ENCODE measurements at regions not wholly inside any gene's neighbourhood (a gene's known extent, or its start where the extent isn't known, plus 50 kb on each side); places are given as distances from the start of the nearest gene placed in this dataset.
"Not testable (repeated sequence)": the region's sequence is repeated elsewhere in the genome, so short reads cannot be mapped to it uniquely, and the experiment has no call there.

DNA sequence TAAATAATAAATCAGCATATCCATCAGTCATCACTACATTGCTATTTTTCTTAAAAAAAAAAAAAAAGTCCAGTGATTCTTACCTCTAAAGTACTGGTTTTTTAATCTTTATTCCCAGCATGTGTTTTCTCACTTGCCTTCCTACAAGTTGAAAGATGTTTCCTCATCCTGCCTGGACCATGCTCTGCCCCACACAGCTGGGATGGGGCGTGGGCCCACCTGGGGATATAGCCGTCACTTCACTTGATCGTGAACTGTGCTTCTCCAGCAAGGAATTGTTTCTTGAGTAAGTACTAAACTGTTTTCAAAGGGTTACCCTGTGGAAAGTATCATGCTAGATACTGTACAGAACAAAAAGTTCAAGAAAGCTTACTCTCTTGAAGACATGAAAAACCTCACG, 212.6 kb upstream of the HTR1E start:
- no peak for DNase-seq (ENCODE audit: low spot score)

DNA sequence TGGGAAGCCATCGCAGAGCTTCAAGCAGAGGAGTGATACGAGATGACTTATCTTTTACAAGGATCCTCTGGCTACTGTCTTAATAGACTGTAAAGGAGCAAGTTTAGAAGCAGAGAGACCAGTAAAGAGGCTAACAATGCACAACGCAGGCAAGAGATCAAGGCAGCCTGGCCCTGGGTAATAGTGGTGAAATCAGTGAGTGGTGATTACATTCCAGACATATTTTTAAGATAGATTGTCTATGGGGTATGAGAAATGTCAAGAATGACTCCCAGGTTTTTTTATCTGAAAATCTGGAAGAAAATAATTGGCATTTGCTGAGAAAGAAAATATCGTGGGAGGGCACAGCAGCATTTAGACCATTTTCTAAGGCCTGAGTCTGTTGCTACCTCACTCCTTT, 213.6 kb upstream of the HTR1E start:
- H3K36me3 Mint-ChIP-seq (ENCODE audit: low read depth): no peaks in the 10 kb centered on the region
- no peak overlapping the region for H3K27ac Mint-ChIP-seq
- H3K9me3 Mint-ChIP-seq: no peaks in the 10 kb centered on the region
- intact Hi-C loops (cut with micrococcal nuclease): no loop called here
- no peak for DNase-seq (ENCODE audit: low spot score)
- no peaks in the 10 kb centered on the region for H3K4me1 Mint-ChIP-seq (ENCODE audit: low read depth)
- H3K4me3 Mint-ChIP-seq: no peak overlapping the region
- no peaks in the 10 kb centered on the region for H3K27me3 Mint-ChIP-seq (ENCODE audit: insufficient read depth)

More for the DNA sequence above, 212.6 kb upstream of the HTR1E start:
- H3K4me1 Mint-ChIP-seq (ENCODE audit: low read depth): no peaks in the 10 kb centered on the region
- no peaks in the 10 kb centered on the region for H3K27me3 Mint-ChIP-seq (ENCODE audit: insufficient read depth)
- no peak overlapping the region for H3K27ac Mint-ChIP-seq
- H3K9me3 Mint-ChIP-seq: peaks cover 3% of the 10 kb centered on the region
- intact Hi-C loops (cut with micrococcal nuclease): no loop called here
- no peaks in the 10 kb centered on the region for H3K36me3 Mint-ChIP-seq (ENCODE audit: low read depth)
- H3K4me3 Mint-ChIP-seq: no peak overlapping the region

DNA sequence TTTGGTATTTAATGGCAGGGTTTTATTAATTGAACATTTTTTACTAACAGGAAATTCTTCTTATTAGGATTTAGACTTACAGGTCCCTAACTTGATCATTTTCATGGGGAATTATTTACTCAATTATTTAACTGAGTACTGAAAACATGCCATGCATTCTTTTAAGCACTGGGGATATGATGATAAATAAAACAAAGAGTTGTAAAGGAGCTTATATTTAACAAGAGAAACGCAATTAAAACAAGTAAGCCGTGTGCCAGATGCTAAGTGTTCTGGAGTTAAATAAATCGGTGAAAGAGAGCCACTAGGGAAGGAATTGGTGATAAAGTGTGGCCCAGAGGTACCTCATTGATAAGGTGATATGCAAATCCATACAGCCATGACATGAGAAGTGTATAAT, 214.2 kb upstream of the HTR1E start:
- Mint-ChIP-seq H3K9me3 (no peaks in the 10 kb centered on the region), H3K4me1 (ENCODE audit: low read depth) (no peaks in the 10 kb centered on the region), H3K36me3 (ENCODE audit: low read depth) (no peaks in the 10 kb centered on the region), H3K4me3 (no peak overlapping the region), H3K27ac (no peak overlapping the region), H3K27me3 (ENCODE audit: insufficient read depth) (no peaks in the 10 kb centered on the region)
- intact Hi-C loops (cut with micrococcal nuclease): no loop called here
- DNase-seq (ENCODE audit: low spot score): no peak

DNA sequence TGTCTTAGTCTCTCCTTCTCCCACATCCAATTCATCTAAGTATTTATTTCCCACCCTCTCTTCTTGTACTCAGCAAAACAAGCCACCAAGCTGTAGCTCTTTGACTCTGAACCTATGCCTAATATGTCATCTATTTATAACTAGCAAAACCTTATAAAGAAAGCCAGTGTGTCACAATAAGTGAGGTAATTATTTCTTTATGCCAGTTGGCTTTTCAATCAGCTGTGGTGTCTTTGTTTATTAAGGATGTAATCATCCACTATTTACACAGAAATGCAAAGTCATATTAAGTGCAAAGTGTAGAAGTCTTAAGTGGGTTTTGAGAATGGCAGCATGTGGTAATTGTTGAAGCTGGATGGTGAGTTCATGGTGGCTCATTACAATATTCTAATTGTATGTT, 215.2 kb upstream of the HTR1E start:
- no peaks in the 10 kb centered on the region for H3K4me1 Mint-ChIP-seq (ENCODE audit: low read depth)
- no peaks in the 10 kb centered on the region for H3K27me3 Mint-ChIP-seq (ENCODE audit: insufficient read depth)
- H3K4me3 Mint-ChIP-seq: no peak overlapping the region
- no peaks in the 10 kb centered on the region for H3K36me3 Mint-ChIP-seq (ENCODE audit: low read depth)
- intact Hi-C loops (cut with micrococcal nuclease): no loop called here
- no peak for DNase-seq (ENCODE audit: low spot score)
- no peaks in the 10 kb centered on the region for H3K9me3 Mint-ChIP-seq
- no peak overlapping the region for H3K27ac Mint-ChIP-seq

DNA sequence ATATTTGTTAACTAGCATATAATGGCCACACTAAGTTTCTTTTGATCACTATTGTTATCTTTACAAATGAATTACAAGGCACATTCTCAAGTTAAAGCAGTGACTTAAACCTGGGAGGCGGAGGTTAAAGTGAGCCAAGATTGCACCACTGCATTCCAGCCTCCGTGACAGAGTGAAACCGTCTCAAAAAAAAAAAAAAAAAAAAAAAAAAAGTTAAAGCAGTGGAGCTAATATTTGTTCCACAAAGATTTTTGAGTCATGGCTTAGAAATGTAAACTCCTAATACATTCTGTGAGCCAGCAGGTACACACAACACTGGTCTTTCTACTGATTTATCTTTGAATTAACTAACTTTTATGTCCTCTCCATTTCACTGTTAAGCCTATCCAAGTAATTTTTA, 221.7 kb upstream of the HTR1E start:
- intact Hi-C loops (cut with micrococcal nuclease): no loop called here
- Mint-ChIP-seq H3K36me3 (ENCODE audit: low read depth) (no peaks in the 10 kb centered on the region), H3K27ac (no peak overlapping the region), H3K4me3 (no peak overlapping the region), H3K9me3 (no peaks in the 10 kb centered on the region), H3K27me3 (ENCODE audit: insufficient read depth) (no peaks in the 10 kb centered on the region), H3K4me1 (ENCODE audit: low read depth) (no peaks in the 10 kb centered on the region)
- no peak for DNase-seq (ENCODE audit: low spot score)

DNA sequence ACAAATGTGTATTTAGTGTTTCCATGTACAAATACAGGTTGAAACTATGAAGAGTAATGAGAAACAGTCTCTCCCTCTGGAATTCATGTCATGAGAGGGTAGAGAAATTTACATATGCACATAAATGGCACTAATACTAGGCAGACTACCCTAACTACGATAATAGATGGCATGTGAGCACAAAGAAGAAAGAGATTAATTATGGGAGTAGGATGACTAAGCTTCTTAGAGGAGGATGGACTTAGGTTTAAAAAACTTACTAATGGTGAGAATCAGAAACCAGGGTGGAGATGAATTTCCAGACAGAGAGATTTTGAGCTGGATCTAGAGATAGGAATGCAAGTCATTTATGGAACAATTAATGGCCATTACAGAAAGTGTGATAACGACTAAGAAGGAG, 225.3 kb upstream of the HTR1E start:
- no peak for DNase-seq (ENCODE audit: low spot score)
- H3K27ac Mint-ChIP-seq: no peak overlapping the region
- H3K27me3 Mint-ChIP-seq (ENCODE audit: insufficient read depth): no peaks in the 10 kb centered on the region
- no peaks in the 10 kb centered on the region for H3K36me3 Mint-ChIP-seq (ENCODE audit: low read depth)
- no peaks in the 10 kb centered on the region for H3K4me1 Mint-ChIP-seq (ENCODE audit: low read depth)
- H3K9me3 Mint-ChIP-seq: peaks cover 4% of the 10 kb centered on the region
- H3K4me3 Mint-ChIP-seq: no peak overlapping the region
- intact Hi-C loops (cut with micrococcal nuclease): no loop called here

DNA sequence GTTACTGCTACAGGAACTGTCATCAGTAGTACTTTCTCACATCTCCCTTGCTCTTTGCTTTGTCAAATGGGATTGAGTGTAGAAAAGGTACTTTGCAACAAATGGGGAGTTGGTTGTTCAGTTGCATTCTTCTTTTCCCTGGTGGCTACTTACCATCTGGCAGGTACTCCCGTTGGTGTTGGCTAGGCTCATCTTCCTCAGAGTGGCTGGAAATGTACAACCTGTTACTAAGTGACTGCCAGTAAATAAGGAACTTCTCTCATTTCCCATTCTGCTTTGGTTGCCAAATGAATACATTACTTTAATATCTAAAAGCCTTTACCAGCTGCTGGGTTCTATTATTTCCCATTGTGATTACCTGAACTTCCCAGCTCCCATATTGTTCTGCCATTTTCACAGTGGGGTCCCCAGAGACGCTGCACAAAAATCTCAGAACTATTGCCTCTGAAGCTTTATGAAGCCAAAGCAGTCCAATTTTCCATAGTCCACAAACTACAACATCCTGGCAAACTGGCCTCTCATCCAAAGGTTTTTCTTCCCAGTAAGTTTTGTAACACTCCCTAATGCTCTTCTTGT, 229.7 kb upstream of the HTR1E start:
- H3K27ac Mint-ChIP-seq: no peak overlapping the region
- H3K36me3 Mint-ChIP-seq (ENCODE audit: low read depth): no peaks in the 10 kb centered on the region
- no peaks in the 10 kb centered on the region for H3K27me3 Mint-ChIP-seq (ENCODE audit: insufficient read depth)
- H3K4me3 Mint-ChIP-seq: no peak overlapping the region
- peaks cover 10% of the 10 kb centered on the region for H3K9me3 Mint-ChIP-seq
- intact Hi-C loops (cut with micrococcal nuclease): no loop called here
- H3K4me1 Mint-ChIP-seq (ENCODE audit: low read depth): no peaks in the 10 kb centered on the region
- DNase-seq (ENCODE audit: low spot score): no peak

DNA sequence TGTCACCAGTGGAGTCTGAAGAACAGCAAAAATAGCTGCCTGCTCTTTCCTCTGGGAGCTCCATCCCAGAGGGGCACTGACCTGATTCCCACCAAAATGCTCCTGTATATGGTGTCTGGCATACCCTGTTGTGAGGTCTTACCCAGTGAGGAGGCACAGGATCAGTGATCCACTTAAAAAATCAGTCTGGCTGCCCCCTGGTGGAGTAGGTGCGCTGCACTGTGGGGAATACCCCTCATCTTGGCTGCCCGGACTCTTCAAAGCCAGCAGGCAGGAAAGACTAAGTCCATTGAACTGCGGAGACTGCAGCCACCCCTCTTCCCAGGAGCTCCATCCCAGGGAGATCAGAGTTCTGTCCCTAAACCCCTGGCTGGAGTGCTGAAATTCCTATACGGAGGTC, 230.9 kb upstream of the HTR1E start:
- intact Hi-C loops (cut with micrococcal nuclease): no loop called here
- Mint-ChIP-seq H3K4me3 (no peak overlapping the region), H3K27ac (no peak overlapping the region), H3K4me1 (ENCODE audit: low read depth) (no peaks in the 10 kb centered on the region), H3K36me3 (ENCODE audit: low read depth) (no peaks in the 10 kb centered on the region), H3K9me3 (peaks cover 20% of the 10 kb centered on the region), H3K27me3 (ENCODE audit: insufficient read depth) (no peaks in the 10 kb centered on the region)
- no peak for DNase-seq (ENCODE audit: low spot score)

DNA sequence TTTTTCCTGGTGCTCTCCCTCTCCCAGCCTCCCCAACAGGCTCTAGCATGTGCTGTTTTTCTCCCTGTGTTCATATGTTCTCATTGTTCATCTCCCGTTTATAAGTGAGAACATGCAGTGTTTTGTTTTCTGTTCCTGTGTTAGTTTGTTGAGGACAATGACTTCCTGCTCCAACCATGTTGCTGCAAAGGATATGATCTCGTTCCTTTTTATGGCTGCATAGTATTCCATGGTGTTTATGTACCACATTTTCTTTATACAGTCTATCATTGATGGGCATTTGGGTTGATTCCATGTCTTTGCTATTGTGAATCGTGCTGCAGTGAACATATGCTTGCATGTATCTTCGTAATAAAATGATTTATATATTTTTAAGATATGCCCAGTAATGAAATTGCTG, 236.1 kb upstream of the HTR1E start:
- H3K4me1 Mint-ChIP-seq (ENCODE audit: low read depth); H3K27me3 Mint-ChIP-seq (ENCODE audit: insufficient read depth); H3K27ac Mint-ChIP-seq; intact Hi-C loops (cut with micrococcal nuclease); DNase-seq (ENCODE audit: low spot score); H3K4me3 Mint-ChIP-seq; H3K36me3 Mint-ChIP-seq (ENCODE audit: low read depth): not testable (repeated sequence)
- H3K9me3 Mint-ChIP-seq: peaks cover 16% of the 10 kb centered on the region

DNA sequence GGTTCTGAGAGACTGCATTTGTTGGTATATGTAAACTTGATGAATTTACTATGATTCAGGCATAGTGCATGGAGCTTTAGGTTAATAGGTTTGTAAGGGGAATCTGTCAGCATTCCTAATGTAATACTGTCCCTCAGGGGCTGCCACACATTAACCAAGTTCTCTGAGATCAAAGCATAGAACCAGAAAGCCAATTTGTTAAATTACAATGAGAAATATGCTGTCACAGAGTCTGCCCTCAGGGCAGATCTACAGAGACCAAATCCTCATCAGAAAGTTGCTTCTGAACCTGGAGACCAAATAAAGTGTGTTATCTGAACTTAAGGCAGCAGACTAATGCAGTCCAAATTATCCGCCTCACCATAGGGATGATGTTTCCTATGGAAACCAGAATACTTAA, 250.8 kb upstream of the HTR1E start:
- Mint-ChIP-seq H3K27me3 (ENCODE audit: insufficient read depth) (no peaks in the 10 kb centered on the region), H3K4me3 (no peak overlapping the region), H3K27ac (no peak overlapping the region), H3K9me3 (peaks cover 12% of the 10 kb centered on the region), H3K36me3 (ENCODE audit: low read depth) (no peaks in the 10 kb centered on the region), H3K4me1 (ENCODE audit: low read depth) (no peaks in the 10 kb centered on the region)
- no peak for DNase-seq (ENCODE audit: low spot score)
- intact Hi-C loops (cut with micrococcal nuclease): no loop called here

DNA sequence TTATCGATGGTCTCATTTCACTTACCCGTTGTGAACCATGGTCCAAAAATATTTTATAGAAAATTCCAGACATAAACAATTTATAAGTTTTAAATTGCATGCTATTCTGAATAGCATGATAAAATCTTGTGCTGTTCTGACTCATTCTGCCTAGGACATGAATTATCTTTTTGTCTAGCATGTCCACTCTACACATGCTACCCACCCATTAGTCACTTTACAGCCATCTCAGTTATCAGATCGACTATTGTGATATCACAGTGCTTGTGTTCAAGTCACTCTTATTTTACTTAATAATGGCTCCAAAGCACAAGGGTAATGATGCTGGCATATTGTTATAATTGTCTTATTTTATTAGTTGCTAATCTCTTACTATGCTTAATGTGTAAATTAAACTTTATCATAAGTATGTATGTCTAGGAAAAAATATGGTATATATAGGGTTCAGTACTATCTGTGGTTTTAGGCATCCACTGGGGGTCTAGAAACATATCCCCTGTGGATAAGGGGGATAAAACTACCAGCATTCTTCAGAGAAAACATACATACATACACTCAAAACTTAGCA, 252.0 kb upstream of the HTR1E start:
- H3K4me3 Mint-ChIP-seq: no peak overlapping the region
- no peaks in the 10 kb centered on the region for H3K27me3 Mint-ChIP-seq (ENCODE audit: insufficient read depth)
- no peak overlapping the region for H3K27ac Mint-ChIP-seq
- H3K36me3 Mint-ChIP-seq (ENCODE audit: low read depth): no peaks in the 10 kb centered on the region
- DNase-seq (ENCODE audit: low spot score): no peak
- H3K4me1 Mint-ChIP-seq (ENCODE audit: low read depth): no peaks in the 10 kb centered on the region
- peaks cover 12% of the 10 kb centered on the region for H3K9me3 Mint-ChIP-seq
- intact Hi-C loops (cut with micrococcal nuclease): no loop called here

DNA sequence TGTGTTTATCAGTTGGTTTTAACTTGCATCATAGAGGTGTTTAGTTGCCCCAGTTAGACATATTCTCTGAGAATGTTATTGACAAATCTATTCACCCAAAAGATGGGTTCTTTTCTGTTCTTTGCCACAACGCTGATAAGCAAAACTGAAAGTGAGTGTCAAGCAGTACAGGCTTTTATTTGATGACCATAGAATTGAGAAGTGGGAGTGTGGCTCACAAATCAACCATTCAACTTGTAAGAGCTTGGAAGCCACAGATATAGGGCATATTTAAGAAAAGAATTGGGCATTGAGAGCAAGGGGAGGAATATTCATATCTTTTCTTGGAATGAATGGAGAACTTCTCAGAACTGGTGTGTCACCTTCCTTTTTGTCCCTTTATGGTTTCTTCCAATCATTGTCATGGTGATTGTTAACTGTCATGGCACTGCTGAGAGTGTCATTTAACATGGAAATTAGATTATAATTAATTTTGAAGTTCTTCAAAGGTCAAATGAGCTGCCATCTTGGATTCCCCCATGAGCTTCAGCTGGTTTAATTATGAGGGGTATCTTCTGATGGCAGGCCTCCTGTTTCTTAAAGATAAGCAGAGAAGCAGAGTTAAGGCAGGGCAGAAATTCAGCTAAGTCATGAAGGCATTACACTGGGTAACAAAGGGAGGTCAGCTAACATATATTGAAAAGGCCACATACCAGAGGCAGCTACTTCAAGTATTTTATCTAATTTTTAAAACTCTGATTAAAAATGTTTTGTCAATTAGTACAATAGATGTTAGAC, 254.0 kb upstream of the HTR1E start:
- Mint-ChIP-seq H3K4me3 (no peak overlapping the region), H3K9me3 (peaks cover 12% of the 10 kb centered on the region), H3K4me1 (ENCODE audit: low read depth) (no peaks in the 10 kb centered on the region), H3K27ac (no peak overlapping the region), H3K36me3 (ENCODE audit: low read depth) (no peaks in the 10 kb centered on the region), H3K27me3 (ENCODE audit: insufficient read depth) (no peaks in the 10 kb centered on the region)
- intact Hi-C loops (cut with micrococcal nuclease): no loop called here
- DNase-seq (ENCODE audit: low spot score): no peak

DNA sequence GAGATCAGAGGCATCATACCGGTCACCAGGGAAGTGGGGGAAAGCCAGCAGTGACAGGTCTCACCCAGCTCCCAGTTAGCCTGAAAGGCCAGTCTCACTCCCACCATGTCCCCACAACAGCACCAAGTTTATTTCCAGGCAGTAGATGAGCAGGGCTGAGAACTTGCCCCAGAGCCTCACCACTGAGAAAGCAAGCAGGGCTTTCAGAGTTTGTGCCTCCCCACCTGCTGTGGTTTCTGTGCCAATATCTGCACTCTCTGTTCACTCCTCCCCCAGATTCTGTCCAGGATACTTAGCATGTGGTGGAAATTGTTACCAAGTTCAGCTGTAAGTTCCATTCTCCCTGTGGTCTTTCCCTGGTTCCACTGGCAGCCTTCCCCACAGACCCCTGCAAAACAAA, 255.0 kb upstream of the HTR1E start:
- H3K4me3 Mint-ChIP-seq: no peak overlapping the region
- H3K4me1 Mint-ChIP-seq (ENCODE audit: low read depth): no peaks in the 10 kb centered on the region
- intact Hi-C loops (cut with micrococcal nuclease): no loop called here
- H3K27ac Mint-ChIP-seq: no peak overlapping the region
- DNase-seq (ENCODE audit: low spot score): no peak
- no peaks in the 10 kb centered on the region for H3K36me3 Mint-ChIP-seq (ENCODE audit: low read depth)
- H3K27me3 Mint-ChIP-seq (ENCODE audit: insufficient read depth): no peaks in the 10 kb centered on the region
- H3K9me3 Mint-ChIP-seq: peaks cover 8% of the 10 kb centered on the region

Measured in activated T-helper 1 cell treated with anti-CD3 and anti-CD28 coated beads, Interleukin-12 subunit alpha, Interleukin-12 subunit beta, Interleukin-2, Interleukin-4 antibody, amounts not matched to agents 30 ng/mL and 10 ng/mL and 1 ng/mL, durations not matched to agents 14 hours and 24 hours and 36 hours (primary cell).